ENCODE measurements at regions not wholly inside any gene's neighbourhood (a gene's known extent, or its start where the extent isn't known, plus 50 kb on each side); places are given as distances from the start of the nearest gene placed in this dataset.
"Not testable (repeated sequence)": the region's sequence is repeated elsewhere in the genome, so short reads cannot be mapped to it uniquely, and the experiment has no call there.

DNA sequence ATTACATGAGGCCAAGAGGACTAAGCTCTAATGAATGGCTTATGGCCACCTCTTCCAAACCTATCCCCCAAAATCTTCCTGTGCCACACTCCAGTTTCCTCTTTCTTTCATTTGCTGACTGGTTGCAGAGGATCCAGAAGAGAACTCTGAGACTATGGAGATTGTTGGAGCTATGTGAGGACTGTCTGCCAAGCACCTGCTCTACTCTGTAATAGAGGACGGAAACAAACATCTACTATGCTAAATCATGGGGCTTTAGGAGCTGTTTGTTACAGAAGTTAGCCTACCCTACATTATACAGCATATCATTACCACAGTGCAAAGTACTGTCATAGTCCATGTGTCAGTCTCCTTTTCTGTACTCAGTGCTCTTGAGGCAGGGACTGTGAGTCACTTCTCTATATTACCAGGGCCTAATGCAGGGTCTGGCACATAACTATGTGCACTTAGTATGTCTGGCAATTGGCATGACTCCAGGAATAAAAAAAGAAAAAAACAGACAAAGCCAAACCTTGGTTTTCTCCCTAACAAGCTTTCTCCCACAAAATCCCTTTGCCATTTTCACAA, 95.1 kb downstream of the RPAP3 start:
- DNase-seq (ENCODE audit: low read depth): no peak

DNA sequence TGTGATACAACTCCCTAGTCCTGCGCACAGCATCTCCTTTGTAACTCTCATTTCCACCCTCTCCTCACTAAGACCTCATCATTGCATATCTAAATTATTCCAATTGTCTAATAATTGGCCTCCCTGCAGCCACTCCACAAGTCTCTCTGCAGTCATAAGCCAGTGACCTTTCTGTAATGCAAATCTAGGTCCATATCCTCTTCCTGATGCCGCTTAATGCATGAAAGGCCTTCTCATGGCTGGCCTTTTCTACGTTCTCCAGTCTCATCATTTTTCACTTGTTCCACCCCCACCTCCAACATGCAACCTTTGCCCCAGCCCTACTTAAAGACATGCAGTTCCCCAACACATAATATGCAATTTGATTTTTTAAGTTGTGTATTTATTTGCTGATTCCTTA, 96.0 kb downstream of the RPAP3 start:
- no peak for DNase-seq (ENCODE audit: low read depth)

DNA sequence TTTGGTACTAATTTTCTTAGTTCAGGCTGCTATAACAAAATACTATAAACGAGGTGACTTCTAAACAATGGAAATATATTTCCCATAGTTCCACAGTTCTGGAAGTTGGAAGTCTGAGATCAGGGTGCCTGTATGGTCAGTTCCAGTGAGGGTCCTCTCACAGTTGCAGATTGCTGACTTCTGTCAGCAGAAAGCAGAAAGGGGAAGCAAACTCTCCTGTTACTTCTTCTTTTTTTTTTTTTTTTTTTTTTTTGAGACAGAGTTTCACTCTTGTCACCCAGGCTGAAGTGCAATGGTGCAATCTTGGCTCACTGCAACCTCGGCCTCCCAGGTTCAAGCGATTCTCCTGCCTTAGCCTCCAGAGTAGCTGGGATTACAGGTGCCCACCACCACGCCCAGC, 97.2 kb downstream of the RPAP3 start:
- DNase-seq (ENCODE audit: low read depth): not testable (repeated sequence)

DNA sequence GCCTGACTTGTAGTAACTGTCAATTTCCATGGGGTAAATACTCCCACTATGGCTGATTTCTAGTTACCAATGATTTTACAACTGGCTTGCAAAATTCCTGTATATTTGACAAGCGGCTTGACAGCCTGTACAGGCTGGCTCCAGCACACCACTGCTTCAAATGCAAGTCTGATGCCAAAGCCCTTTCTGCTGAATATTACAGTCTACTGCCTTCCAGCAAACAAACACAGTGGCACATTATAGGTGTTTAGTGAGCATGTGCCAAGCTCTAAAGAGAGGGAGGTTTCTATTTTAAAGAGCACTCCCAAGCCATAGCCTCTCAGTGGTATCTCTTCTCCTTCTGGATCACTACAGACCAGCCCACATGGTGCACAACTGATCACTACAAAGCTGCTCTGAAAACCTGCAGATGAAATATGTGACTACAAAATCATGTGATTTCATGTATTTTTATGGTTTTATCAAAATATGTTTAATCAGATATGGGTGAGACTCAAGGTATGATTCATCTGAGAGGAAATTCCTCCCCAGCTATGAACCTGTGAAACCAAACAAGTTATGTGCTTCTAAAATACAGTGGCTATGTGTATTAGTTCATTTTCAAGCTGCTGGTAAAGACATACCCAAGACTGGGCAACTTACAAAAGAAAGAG, 101.5 kb downstream of the RPAP3 start:
- no peak for DNase-seq (ENCODE audit: low read depth)

- no peak for DNase-seq (ENCODE audit: low read depth)
Observed at GRCh38 chr12:47602949-47603558, 102.8 kb downstream of the RPAP3 start.

- DNase-seq (ENCODE audit: low read depth): no peak
Observed at GRCh38 chr12:47602325-47602724, 103.5 kb downstream of the RPAP3 start.

- no peak for DNase-seq (ENCODE audit: low read depth)
Observed at GRCh38 chr12:47601071-47601470, 104.8 kb downstream of the RPAP3 start.

DNA sequence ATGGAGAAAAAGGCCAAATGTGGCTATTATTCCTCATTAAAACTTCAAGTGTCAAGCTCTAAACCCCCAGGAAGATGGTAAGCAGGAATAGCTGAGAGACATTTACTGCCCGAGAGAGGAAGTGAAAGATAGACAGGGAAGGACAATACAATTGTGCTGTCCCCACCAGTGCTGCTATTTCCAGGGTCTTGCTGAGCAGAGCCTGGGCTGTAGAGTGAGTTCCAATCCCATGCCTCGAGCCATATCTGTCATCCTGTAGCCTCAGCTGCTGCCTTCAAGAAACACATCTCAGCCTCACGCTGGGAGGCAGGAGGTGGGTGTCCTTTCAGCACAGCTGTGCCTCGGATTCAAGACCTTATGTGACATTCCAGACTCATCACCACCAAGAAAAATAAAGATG, 114.0 kb downstream of the RPAP3 start:
- DNase-seq (ENCODE audit: low read depth): no peak

GRCh38 chr12:47591361-47591791, 114.5 kb downstream of the RPAP3 start:
- no peak for DNase-seq (ENCODE audit: low read depth)

DNA sequence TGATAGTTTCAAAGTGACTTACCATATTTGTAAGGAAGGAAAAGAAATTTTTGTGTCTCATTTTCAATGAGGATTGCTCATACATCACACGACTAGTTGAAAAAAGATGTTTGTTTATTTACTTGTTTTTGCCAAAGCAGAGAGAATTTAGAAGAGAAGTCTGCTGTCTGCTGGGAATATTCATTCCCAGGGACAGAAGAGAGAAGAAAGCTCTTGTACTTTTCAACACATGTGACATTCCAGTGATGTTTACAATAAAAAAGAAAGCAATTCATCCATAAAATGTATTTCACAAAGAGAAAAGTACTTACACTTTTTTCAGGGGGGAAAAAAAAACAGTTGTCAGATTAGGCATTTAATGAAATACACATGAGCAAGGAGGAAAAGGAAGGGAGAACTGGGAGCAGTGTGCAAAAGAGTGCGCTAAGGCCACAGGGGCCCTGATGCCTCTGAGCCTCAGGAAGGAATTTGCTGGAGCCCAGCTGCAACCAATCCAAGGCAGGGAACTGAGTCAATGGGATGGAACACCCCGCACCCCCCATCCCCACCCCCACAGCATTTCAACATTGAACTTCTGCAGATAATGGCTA, 115.0 kb downstream of the RPAP3 start:
- no peak for DNase-seq (ENCODE audit: low read depth)

GRCh38 chr12:47586952-47587669, 118.7 kb downstream of the RPAP3 start:
- no peak for DNase-seq (ENCODE audit: low read depth)

DNA sequence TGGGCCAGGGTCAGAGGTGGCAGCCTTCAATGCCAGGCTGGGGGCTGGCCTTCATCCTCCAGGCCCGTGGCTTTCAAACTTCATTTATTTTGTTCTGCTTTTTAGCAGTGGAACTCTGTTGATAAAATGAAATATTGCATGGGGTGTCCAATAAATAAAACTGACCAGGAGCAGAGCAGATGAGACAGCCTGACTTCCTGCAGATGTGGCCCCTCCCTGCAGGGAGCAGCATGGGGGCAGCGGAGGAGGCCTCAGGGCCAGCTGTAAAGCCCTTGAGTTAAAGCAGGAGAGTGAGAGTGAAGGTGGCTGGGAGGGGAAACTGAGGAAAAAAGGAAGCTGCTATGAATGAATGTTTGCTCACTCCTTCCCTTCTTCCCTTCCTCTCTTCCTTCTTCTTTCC, 120.3 kb downstream of the RPAP3 start:
- no peak for DNase-seq (ENCODE audit: low read depth)

GRCh38 chr12:47578836-47579235, 127.0 kb downstream of the RPAP3 start:
- DNase-seq (ENCODE audit: low read depth): no peak

DNA sequence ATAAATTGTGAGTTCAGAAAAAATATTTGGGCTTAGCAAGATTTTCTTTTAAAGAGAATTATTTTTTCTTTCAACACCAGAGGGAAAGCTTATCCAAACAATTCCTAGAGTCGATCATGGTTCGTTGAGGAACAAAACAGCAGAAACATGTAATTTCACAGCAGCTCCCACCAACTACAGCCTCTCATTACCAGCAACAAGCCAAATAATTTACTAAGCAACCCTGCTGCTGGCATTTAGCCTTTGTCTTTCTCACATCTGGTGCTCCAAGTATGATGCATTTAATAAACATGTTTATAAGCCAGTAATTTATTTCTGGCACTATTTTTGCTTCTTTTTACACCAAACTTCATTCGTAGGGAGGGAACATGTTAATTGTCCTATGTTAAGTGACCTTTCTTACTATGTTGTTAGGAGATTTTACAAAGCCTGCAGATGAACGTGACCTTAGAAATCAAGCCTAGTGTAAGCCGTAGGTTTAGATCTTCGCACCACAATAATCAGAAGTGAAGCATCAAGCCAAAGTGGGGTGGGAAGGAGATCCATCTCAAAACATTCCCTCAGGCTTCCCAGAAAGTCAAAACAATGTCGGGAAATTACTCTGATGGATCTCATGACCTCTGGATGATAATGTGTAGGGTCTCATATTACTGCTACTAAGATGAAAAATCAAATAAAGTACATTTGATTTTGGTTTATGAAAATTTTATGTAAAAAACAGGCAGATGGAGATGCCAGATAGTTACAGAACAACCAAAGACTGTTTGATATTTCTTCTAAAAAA, 128.4 kb downstream of the RPAP3 start:
- no peak for DNase-seq (ENCODE audit: low read depth)

GRCh38 chr12:47576289-47576945, 129.4 kb downstream of the RPAP3 start:
- no peak for DNase-seq (ENCODE audit: low read depth)

- no peak for DNase-seq (ENCODE audit: low read depth)
Observed at GRCh38 chr12:47574252-47575021, 131.4 kb downstream of the RPAP3 start.

DNA sequence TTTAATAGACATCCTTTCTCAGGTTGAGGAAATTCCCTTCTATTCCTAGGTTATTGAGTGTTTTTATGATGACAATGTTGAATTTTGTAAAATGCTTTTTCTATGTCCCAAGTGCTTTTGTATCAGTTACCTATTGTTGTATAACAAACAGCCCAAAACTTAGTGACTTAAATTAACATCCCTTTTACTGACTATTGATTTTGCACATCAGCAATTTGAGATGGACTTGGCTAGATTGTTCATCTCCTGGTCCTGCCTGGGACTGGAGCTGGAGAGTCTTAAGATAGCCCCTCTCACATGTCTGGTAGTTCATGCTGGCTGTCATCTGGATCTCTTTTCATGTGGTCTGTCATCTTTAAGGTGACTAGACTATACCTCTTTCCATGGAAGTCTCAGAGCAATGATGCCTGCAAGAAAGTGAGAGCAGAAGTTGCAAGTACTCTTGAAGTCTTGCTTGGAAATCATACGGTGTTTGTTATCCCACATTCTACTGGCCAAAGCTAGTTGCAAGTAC, 132.6 kb downstream of the RPAP3 start:
- no peak for DNase-seq (ENCODE audit: low read depth)

GRCh38 chr12:47570151-47570550, 135.7 kb downstream of the RPAP3 start:
- no peak for DNase-seq (ENCODE audit: low read depth)

DNA sequence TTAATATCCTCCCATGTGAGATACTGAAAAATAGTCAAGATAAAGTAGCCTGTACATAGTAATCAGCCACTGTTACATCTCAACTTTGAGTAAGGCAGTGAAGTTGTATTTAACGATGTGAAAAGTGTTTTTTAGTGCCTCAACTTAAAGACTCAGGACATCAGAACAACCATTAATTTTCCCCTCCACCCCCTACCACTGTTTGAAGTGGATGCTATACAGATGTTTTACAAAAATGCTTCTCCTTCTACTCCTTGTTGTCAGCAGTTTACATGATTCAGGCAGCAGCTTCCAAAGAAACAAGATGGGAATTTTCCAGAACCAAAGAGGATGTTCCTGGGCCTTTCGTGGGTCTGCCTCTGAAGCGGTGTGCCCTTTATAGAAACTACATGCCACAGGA, 143.6 kb downstream of the RPAP3 start:
- DNase-seq (ENCODE audit: low read depth): no peak

GRCh38 chr12:47561746-47562145, 144.1 kb downstream of the RPAP3 start:
- DNase-seq (ENCODE audit: low read depth): no peak
